ENCODE measurements at regions not wholly inside any gene's neighbourhood (a gene's known extent, or its start where the extent isn't known, plus 50 kb on each side); places are given as distances from the start of the nearest gene placed in this dataset.

DNA sequence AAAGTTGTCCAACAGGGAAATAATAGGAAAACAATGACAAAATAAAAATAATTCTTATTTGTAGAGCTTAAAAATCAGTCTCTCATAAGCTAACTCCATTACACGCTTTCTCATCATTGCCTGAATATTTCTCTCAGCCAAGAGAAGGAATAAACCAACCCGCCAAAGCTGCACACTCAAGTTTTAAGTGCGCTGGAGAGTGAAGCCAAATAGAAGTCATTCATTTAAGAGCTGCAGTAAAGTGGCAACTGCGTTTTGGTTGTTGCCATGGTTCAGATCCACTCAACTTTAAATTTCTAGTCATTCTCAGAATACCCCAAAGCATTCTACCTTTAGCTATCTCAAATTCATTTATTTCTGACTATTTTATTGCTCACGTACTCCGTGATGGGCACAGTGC lies 230.7 kb downstream of the CBLN4 start:
- no peak for TF ChIP-seq RAD21 (IDR thresholded peaks at IDR 0.05; ENCODE audit: low read depth)
- no peak for TF ChIP-seq TAF1 (IDR thresholded peaks at IDR 0.05; ENCODE audit: low read depth)
- no peak for TF ChIP-seq ZBTB7A (IDR thresholded peaks at IDR 0.05; ENCODE audit: low read depth)
- TF ChIP-seq EP300 (IDR thresholded peaks at IDR 0.05; ENCODE audit: borderline replicate concordance): no peak
- no peak for TF ChIP-seq CREB1 (IDR thresholded peaks at IDR 0.05; ENCODE audit: low read depth)
- no peak for TF ChIP-seq YY1 (IDR thresholded peaks at IDR 0.05; ENCODE audit: low read depth)
- TF ChIP-seq, protein P1, sequence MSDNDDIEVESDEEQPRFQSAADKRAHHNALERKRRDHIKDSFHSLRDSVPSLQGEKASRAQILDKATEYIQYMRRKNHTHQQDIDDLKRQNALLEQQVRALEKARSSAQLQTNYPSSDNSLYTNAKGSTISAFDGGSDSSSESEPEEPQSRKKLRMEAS (IDR thresholded peaks at IDR 0.05): no peak
